Glutamatergic neuron (in vitro differentiated cells): ENCODE measurements at regions not wholly inside any gene's neighbourhood (a gene's known extent, or its start where the extent isn't known, plus 50 kb on each side); places are given as distances from the start of the nearest gene placed in this dataset.

ENCODE experiments used
- DNase-seq: peaks from one replicate; pipeline ENCODE4 v3.0.0; 2022
- H3K27ac Mint-ChIP-seq: one replicate; pipeline ENCODE4 v1.8.0; 2020; ENCODE audit warnings: mild to moderate bottlenecking, mixed read lengths, inconsistent platforms; ENCODE audit not compliant: unreplicated experiment
- H3K27me3 Mint-ChIP-seq: one replicate; pipeline ENCODE4 v1.8.0; 2020; ENCODE audit warnings: mild to moderate bottlenecking, moderate library complexity, mixed read lengths, inconsistent platforms; ENCODE audit not compliant: unreplicated experiment
- H3K36me3 Mint-ChIP-seq: one replicate; pipeline ENCODE4 v1.8.0; 2020; ENCODE audit warnings: mild to moderate bottlenecking, mixed read lengths, inconsistent platforms; ENCODE audit not compliant: unreplicated experiment
- H3K4me1 Mint-ChIP-seq: one replicate; pipeline ENCODE4 v1.8.0; 2020; ENCODE audit warnings: mild to moderate bottlenecking, low read depth, mixed read lengths, inconsistent platforms; ENCODE audit not compliant: unreplicated experiment
- H3K4me3 Mint-ChIP-seq: one replicate; pipeline ENCODE4 v1.8.0; 2020; ENCODE audit warnings: mild to moderate bottlenecking, mixed read lengths, inconsistent platforms; ENCODE audit not compliant: unreplicated experiment
- H3K9me3 Mint-ChIP-seq: one replicate; pipeline ENCODE4 v1.8.0; 2020; ENCODE audit warnings: mild to moderate bottlenecking, moderate library complexity, mixed read lengths, inconsistent platforms; ENCODE audit not compliant: unreplicated experiment
- CTCF ChIP-seq: fragments of 200-600 bp; sonication (generic); IDR thresholded peaks from one replicate; pipeline ENCODE4 v1.5.0; 2021; ENCODE audit not compliant: partially characterized antibody, unreplicated experiment

- H3K27me3 Mint-ChIP-seq = peaks cover 16% of the 10 kb centered on the region
- H3K27ac Mint-ChIP-seq = no peak overlapping the region
- DNase-seq = no peak
- H3K36me3 Mint-ChIP-seq = peaks cover 3% of the 10 kb centered on the region
- no peak for TF ChIP-seq CTCF
- H3K9me3 Mint-ChIP-seq = peaks cover 20% of the 10 kb centered on the region
- H3K4me1 Mint-ChIP-seq = peaks cover 49% of the 10 kb centered on the region
- no peak overlapping the region for H3K4me3 Mint-ChIP-seq
Measured at GRCh38 chr5:124130816-124131215, 615.6 kb downstream of the ZNF608 start.

- H3K27ac Mint-ChIP-seq = peak overlapping the region; percentile 99
- H3K36me3 Mint-ChIP-seq = no peaks in the 10 kb centered on the region
- peak overlapping the region; percentile 1 for H3K4me3 Mint-ChIP-seq
- peaks cover 64% of the 10 kb centered on the region for H3K4me1 Mint-ChIP-seq
- H3K9me3 Mint-ChIP-seq = peaks cover 20% of the 10 kb centered on the region
- DNase-seq = peak; percentile 22
- H3K27me3 Mint-ChIP-seq = peaks cover 16% of the 10 kb centered on the region
- no peak for TF ChIP-seq CTCF
Measured at GRCh38 chr5:124128867-124129266, 616.9 kb downstream of the CSNK1G3 start.

- peaks cover 20% of the 10 kb centered on the region for H3K9me3 Mint-ChIP-seq
- no peak for TF ChIP-seq CTCF
- peak overlapping the region; percentile 99 for H3K27ac Mint-ChIP-seq
- H3K27me3 Mint-ChIP-seq = peaks cover 16% of the 10 kb centered on the region
- no peaks in the 10 kb centered on the region for H3K36me3 Mint-ChIP-seq
- H3K4me1 Mint-ChIP-seq = peaks cover 55% of the 10 kb centered on the region
- DNase-seq = no peak
- H3K4me3 Mint-ChIP-seq = peak overlapping the region; percentile 70
Measured at GRCh38 chr5:124126504-124127217, 614.7 kb downstream of the CSNK1G3 start.

- no peak for DNase-seq
- no peak overlapping the region for H3K4me3 Mint-ChIP-seq
- TF ChIP-seq CTCF = no peak
- H3K36me3 Mint-ChIP-seq = no peaks in the 10 kb centered on the region
- peaks cover 44% of the 10 kb centered on the region for H3K4me1 Mint-ChIP-seq
- peaks cover 19% of the 10 kb centered on the region for H3K9me3 Mint-ChIP-seq
- H3K27me3 Mint-ChIP-seq = peaks cover 13% of the 10 kb centered on the region
- peak overlapping the region; percentile 60 for H3K27ac Mint-ChIP-seq
Measured at GRCh38 chr5:124124711-124125229, 612.8 kb downstream of the CSNK1G3 start.

GRCh38 chr5:124121198-124121597, 609.2 kb downstream of the CSNK1G3 start:
- Mint-ChIP-seq H3K4me3 (no peak overlapping the region), H3K4me1 (peaks cover 26% of the 10 kb centered on the region), H3K36me3 (no peaks in the 10 kb centered on the region), H3K27ac (no peak overlapping the region), H3K27me3 (no peaks in the 10 kb centered on the region), H3K9me3 (peaks cover 2% of the 10 kb centered on the region)
- DNase-seq = no peak
- no peak for TF ChIP-seq CTCF
